ENCODE measurements at regions not wholly inside any gene's neighbourhood (a gene's known extent, or its start where the extent isn't known, plus 50 kb on each side); places are given as distances from the start of the nearest gene placed in this dataset.

DNA sequence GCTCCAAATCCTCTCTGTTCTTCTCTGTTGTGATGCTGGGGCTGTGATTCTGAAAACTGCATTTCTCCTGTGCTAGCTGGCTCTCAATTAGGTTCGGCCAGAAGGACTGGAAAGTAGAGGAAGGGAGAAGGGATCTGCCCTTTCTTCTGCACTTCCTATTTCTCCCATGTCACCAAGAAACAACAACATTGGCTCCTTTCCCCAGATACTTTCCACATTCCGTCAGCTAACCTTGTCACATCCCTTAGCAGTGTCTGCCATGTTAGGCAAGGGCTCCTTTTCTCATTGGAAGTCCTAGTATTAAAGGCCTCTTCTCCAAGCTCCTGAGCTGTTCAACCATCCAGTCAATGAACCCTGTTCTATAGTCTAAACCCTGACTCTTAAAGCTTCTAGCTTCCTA is 171.1 kb downstream of the ZNF621 start:
- no peak for TF ChIP-seq POLR2AphosphoS5 (IDR thresholded peaks at IDR 0.05; ENCODE audit: low read depth, low read length)
- TF ChIP-seq TAF1 (IDR thresholded peaks at IDR 0.05; ENCODE audit: borderline replicate concordance, insufficient read depth, low read length) = no peak
- TF ChIP-seq, protein P1, sequence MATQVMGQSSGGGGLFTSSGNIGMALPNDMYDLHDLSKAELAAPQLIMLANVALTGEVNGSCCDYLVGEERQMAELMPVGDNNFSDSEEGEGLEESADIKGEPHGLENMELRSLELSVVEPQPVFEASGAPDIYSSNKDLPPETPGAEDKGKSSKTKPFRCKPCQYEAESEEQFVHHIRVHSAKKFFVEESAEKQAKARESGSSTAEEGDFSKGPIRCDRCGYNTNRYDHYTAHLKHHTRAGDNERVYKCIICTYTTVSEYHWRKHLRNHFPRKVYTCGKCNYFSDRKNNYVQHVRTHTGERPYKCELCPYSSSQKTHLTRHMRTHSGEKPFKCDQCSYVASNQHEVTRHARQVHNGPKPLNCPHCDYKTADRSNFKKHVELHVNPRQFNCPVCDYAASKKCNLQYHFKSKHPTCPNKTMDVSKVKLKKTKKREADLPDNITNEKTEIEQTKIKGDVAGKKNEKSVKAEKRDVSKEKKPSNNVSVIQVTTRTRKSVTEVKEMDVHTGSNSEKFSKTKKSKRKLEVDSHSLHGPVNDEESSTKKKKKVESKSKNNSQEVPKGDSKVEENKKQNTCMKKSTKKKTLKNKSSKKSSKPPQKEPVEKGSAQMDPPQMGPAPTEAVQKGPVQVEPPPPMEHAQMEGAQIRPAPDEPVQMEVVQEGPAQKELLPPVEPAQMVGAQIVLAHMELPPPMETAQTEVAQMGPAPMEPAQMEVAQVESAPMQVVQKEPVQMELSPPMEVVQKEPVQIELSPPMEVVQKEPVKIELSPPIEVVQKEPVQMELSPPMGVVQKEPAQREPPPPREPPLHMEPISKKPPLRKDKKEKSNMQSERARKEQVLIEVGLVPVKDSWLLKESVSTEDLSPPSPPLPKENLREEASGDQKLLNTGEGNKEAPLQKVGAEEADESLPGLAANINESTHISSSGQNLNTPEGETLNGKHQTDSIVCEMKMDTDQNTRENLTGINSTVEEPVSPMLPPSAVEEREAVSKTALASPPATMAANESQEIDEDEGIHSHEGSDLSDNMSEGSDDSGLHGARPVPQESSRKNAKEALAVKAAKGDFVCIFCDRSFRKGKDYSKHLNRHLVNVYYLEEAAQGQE (IDR thresholded peaks at IDR 0.05; ENCODE audit: insufficient read depth in 1 of 2, low read depth in 2 of 2, low read length in 2 of 2) = no peak

Data from PFSK-1 (cell line).